Fibroblast of skin of back (primary cell): ENCODE measurements at regions not wholly inside any gene's neighbourhood (a gene's known extent, or its start where the extent isn't known, plus 50 kb on each side); places are given as distances from the start of the nearest gene placed in this dataset.
A peak's percentile ranks its signal among the peaks of the same experiment; 100 is the strongest.

Source experiments
- DNase-seq: peaks from one replicate; pipeline ENCODE4 v3.0.0-alpha.2; 2013

GRCh38 chr15:93524432-93524831 lies 435.4 kb upstream of the RGMA start:
- no peak for DNase-seq

GRCh38 chr15:93523481-93523880 lies 434.5 kb upstream of the RGMA start:
- DNase-seq: peak; percentile 55

GRCh38 chr15:93520206-93520605 lies 431.2 kb upstream of the RGMA start:
- no peak for DNase-seq

DNA sequence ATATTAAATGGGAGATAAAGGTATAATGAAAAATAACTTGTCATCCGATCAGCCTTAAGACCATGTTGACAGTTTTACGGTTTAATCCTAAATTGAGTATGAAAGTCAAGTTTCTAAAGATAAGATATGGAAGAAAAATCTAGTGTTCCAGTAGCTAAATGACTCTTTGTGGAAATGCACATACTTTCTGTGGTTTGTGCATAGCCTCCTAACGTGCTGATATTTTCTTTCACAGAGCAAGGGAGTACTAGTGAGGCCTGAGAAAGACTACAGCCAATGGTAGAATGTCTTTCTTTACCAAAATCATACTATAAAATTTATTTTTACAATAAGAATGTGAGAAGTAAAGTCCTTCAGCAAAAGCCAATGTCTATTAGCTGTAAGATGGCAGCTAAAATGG lies 430.6 kb upstream of the RGMA start:
- no peak for DNase-seq

DNA sequence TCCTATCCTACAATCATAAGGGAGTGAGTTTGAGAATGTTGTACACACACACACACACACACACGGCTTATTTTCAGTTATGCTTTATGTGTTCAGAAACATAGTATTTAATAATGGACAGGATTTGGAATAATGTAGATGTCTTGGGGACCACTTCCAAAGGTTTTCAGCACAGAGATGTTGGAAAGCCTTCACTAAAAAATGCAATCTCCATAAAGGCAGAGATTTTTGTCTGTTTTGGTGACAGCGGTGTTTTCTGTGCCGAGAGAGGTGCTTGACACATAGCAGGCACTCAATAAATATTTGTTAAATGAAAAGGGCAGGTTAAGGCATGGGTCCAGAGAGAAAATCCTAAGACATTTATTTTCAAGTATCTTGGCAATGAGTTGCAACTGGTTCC lies 428.2 kb upstream of the RGMA start:
- no peak for DNase-seq

- DNase-seq: peak; percentile 65
These were observed 426.4 kb upstream of the RGMA start for GRCh38 chr15:93515256-93516051.

DNA sequence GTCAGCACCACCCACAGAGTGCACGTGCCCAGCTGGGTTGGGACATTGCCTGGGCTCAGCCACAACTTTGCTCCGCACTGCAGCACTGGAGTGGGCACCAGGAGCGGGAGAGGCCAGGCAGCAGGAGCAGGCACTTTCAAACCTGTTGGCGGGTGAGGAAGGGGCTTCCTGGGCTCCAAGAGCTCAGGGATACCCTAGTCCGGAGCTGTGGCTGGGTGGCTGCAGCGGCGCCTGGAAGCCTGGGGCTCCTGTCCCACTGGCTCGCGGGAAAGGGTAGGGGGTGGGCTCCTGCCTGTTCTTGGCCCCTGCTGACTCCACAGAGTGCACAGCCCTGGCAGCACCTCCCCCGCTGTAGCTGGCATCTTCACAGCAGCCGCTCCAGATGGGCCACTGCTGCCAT lies 417.6 kb upstream of the RGMA start:
- no peak for DNase-seq

GRCh38 chr15:93505506-93505905 lies 416.5 kb upstream of the RGMA start:
- DNase-seq: no peak

DNA sequence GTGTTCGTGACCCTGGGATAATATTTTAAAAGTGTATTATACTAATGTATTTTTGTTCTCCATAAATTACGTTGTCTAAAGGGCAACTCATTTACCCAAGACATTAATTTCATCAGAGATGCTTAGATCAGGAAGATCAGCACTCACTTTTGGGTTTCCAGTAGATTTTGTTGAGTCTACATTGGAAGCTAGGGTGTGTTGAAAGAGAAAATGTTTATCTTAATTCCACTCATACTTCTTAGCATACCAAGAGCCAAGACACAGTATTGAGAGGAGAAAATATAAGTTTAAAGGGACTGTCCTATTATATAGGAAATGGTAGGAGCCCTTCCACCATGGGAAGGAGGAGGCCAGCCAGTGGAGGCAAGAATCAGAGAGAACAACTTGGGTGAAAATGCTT lies 412.9 kb upstream of the RGMA start:
- peak; percentile 54 for DNase-seq

DNA sequence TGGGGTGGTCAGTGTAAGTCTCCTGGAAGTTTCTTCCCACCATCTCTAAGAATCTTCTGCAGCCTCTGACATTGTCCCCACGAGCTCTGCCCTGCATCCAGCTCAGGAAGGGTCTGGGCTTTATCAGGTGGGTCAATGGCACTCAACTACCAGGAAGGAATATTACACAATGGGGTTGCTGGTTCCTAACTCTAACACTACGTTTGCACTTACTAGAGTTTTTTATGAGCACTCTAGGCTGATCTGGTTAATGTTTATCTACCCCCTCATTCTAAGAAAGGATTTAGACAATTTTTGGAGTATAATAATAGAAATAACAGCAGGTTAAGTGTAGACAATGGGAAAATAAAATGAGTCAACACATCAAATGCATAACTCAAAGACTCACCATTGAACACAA lies 411.1 kb upstream of the RGMA start:
- DNase-seq: no peak

DNA sequence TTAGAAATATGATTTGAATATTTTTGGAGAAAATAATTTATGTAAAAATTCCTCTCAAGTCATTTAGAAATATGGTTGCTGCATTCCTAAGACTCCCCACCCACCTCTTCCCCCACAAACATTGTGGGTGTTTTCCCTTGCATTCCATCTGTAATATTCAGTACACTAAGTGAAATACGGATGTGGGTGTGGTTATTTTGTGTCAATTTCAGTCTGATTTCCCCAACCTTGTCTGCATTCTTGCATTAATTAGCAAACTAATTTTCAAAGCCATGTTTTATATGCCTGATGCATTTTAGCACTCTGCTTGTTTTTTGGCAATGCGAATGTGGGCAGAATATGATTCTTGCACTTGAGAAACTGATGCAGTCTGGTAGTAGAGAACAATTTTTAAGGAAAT lies 408.3 kb upstream of the RGMA start:
- DNase-seq: peak; percentile 72

GRCh38 chr15:93496888-93497287 lies 407.9 kb upstream of the RGMA start:
- DNase-seq: no peak

DNA sequence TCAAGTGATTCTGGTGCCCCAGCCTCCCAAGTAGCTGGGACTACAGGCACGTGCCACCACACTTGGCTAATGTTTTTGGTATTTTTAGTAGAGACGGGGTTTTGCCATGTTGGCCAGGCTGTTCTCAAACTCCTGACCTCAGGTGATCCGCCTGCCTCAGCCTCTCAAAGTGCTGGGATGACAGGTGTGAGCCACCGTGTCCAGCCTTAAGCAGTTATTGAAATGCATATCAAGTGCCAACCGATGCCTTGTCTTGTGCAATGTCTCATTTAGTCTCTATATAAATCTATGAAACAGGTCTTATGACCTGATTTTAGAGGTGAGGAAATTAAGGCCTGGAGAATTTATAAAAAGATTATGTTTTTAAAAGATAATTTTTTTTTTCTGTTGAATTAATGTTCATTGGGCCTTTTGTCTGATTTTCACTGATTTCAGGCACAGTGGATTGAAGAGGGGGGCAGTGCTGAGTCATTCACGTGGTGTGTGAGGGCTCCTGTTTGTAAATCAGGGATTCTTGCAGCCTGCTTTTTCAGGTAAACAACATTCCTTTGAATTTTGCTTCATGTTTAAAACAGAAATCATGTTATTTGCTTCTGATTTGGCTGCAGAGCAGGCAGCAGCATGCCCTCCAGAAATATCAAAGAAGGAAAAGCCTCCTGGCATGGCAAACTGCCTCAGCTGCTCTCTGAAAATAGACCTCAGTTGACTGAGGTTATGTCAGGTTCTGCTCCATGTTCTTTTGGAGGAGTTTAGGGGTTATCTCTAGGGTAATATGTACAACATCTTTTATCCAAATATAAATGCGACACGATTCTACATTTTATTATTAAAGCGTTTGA lies 407.0 kb upstream of the RGMA start:
- no peak for DNase-seq

GRCh38 chr15:93493172-93493571 lies 404.2 kb upstream of the RGMA start:
- no peak for DNase-seq

- no peak for DNase-seq
These were observed 402.3 kb upstream of the RGMA start for GRCh38 chr15:93491291-93491690.

GRCh38 chr15:93488296-93488713 lies 399.3 kb upstream of the RGMA start:
- DNase-seq: no peak

DNA sequence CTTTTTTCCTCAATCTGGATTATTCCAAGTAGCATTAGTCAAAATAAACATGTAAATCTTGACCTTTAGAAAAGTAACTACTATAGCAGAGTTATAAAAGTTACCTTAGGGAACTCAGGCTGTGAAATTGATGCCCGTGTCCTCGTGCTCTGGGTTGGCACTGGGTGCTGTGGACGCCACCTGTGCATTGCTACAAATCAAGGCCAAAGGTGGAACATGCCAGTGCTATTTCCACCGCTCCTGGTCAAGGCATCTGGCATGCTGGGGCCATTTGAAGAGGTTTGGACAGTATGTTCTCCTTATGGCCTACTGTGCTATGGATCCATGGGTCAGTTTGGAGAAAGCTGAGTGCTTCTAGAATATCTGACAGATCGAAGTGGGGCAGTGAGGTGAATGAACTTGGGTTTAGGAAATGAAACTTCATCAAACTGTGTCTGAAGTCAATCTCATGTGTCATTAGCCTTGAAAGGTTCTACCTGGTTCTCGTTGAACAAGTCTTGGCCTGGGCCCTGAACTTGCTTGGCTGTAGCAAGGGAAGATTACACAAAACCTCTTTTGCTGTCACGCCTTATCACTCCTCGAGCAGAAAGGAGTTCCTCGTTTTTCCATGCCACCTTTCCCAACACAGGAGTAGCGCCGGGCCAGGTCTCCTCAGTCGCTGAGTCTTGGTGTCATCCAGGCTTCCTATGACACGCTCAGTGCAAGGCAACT lies 397.6 kb upstream of the RGMA start:
- no peak for DNase-seq

DNA sequence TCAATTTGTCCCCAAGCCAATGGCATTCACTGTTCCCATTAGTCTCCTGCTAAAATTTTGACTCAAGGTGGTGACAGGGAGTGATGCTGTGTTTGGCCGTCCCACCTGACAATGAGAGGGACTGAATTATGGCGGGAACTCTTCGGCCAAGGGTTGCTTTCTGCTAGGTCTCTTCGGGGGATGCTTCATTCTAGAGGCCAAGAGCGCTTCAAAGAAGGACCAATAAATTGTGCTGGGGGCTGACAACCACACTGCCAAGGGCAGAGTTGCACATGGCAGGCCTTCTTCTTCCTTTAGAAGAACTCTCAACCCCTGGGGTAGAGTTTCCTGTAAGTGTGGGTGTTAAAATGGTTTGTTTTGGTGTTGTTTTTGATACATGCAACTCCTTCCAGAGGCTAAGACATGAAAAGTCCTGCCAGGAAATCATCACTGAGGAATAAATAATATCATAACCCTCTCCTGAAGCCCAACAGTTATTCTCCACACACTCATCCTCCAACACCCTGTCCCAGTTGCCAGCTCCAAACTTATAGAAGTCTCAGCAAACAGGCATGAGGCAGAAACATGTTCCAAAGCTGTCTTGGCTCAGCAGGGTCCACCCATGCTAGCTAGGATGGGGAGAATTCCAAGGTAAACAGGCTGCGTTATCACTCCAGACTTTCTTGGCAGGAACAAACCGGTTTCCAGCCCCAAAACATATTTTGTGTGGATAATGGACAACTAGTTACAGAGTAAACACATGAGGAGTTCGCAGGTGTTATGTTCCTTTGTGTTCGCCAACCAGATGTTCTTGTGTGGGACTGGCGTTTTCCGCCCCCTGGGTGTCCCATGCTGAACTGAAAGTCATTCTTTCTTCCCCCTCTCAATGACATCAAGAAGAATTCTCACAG lies 396.7 kb upstream of the RGMA start:
- no peak for DNase-seq

DNA sequence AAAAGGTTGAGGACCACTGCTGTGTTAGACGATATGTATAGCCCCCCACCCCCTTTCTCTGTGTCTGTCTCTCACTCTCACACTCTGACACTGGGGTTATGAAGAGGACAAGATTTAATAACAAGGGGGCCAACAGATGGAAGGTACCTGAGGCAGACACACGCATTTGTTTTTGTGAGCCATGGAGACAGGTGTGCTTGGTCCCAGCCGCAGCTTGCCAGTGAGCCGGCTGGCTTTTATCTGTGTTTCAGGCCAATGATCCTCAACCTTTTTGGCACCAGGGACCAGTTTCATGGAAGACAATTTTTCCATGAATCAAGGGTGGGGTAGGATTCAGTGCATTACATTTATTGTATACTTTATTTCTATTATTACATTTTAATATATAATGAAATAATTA lies 394.9 kb upstream of the RGMA start:
- no peak for DNase-seq

GRCh38 chr15:93482731-93483130 lies 393.7 kb upstream of the RGMA start:
- no peak for DNase-seq

DNA sequence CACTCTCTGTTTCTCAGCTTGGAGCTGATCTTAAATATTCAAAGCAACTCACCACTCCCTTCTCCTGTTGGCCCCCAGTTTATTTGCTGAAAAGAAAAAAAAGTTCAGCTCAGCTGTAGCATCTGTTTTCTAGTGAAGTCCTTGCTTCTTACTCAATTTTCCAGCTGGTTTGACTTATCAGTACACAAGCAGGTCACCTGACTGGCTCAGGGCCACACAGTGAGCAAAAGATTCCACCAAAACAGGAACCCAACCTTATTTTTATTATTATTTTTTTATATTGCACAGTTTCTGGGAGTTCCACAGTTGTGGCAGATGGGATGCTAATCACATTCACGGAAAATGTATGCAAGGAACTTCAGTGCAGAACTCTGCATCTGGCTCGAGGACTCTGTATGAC lies 390.7 kb upstream of the RGMA start:
- DNase-seq: no peak

GRCh38 chr15:93478947-93479346 lies 389.9 kb upstream of the RGMA start:
- DNase-seq: no peak
